ENCODE measurements at regions not wholly inside any gene's neighbourhood (a gene's known extent, or its start where the extent isn't known, plus 50 kb on each side); places are given as distances from the start of the nearest gene placed in this dataset.

GRCh38 chr5:117792476-117792875 lies 1195.9 kb downstream of the DTWD2 start:
- no peak for TF ChIP-seq TAF1 (IDR thresholded peaks at IDR 0.05; ENCODE audit: borderline replicate concordance, low read depth, low read length)
- no peak for TF ChIP-seq POLR2AphosphoS5 (IDR thresholded peaks at IDR 0.05; ENCODE audit: low read depth, low read length)
- no peak for TF ChIP-seq POLR2A (IDR thresholded peaks at IDR 0.05; ENCODE audit: low read depth, low read length)
- FAIRE-seq (no peak), DNase-seq (ENCODE audit: insufficient read length) (no peak)

GRCh38 chr5:117788596-117788995 lies 1199.8 kb downstream of the DTWD2 start:
- FAIRE-seq (no peak), DNase-seq (ENCODE audit: insufficient read length) (no peak)
- TF ChIP-seq POLR2A (IDR thresholded peaks at IDR 0.05; ENCODE audit: low read depth, low read length) (no peak), TAF1 (IDR thresholded peaks at IDR 0.05; ENCODE audit: borderline replicate concordance, low read depth, low read length) (no peak), POLR2AphosphoS5 (IDR thresholded peaks at IDR 0.05; ENCODE audit: low read depth, low read length) (no peak)

DNA sequence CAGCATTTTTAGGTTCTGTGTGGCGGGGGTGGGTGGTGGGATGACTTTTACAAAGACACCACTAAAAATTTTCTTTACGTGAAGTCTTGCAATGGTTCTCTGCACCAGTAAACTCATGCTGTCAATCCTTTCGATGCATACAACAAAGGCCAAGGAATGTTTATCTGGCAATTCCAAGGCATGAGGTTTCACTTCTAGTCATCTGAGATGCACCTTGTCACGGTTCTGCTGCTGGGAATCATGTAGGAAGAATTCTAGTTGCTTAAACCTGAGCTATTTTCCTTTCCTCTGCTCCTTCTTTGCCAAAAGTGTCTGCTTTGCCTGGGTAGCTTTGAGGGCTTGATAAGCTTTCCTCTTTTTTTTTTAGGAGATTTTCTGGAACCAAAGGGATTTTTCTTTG lies 1204.5 kb upstream of the SEMA6A start:
- DNase-seq (ENCODE audit: insufficient read length) (no peak), FAIRE-seq (no peak)
- TF ChIP-seq POLR2AphosphoS5 (IDR thresholded peaks at IDR 0.05; ENCODE audit: low read depth, low read length) = no peak
- no peak for TF ChIP-seq POLR2A (IDR thresholded peaks at IDR 0.05; ENCODE audit: low read depth, low read length)
- TF ChIP-seq TAF1 (IDR thresholded peaks at IDR 0.05; ENCODE audit: borderline replicate concordance, low read depth, low read length) = no peak

GRCh38 chr5:117776977-117777376 lies 1202.4 kb upstream of the SEMA6A start:
- no peak for TF ChIP-seq POLR2AphosphoS5 (IDR thresholded peaks at IDR 0.05; ENCODE audit: low read depth, low read length)
- TF ChIP-seq TAF1 (IDR thresholded peaks at IDR 0.05; ENCODE audit: borderline replicate concordance, low read depth, low read length) = no peak
- TF ChIP-seq POLR2A (IDR thresholded peaks at IDR 0.05; ENCODE audit: low read depth, low read length) = no peak
- FAIRE-seq (no peak), DNase-seq (ENCODE audit: insufficient read length) (no peak)

DNA sequence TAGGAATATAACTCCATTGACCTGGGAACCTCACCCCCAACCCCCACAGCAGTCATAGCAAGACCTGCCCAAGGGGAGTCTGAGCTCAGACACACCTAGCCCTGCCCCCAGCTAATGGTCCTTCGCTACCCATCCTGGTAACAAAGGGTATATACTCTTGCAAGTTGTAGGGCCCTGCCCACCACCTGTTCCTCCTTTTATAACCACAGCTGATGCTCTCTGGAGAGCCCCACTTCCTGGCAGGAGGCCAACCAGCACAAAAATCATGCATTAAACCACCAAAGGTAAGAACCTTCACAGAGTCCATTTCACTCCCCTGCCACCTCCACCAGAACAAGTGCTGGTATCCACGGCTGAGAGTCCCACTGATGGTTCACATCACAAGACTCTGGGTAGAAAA lies 1195.3 kb upstream of the SEMA6A start:
- no peak for FAIRE-seq
- no peak for DNase-seq (ENCODE audit: insufficient read length)
- TF ChIP-seq TAF1 (IDR thresholded peaks at IDR 0.05; ENCODE audit: borderline replicate concordance, low read depth, low read length) (no peak), POLR2AphosphoS5 (IDR thresholded peaks at IDR 0.05; ENCODE audit: low read depth, low read length) (no peak), POLR2A (IDR thresholded peaks at IDR 0.05; ENCODE audit: low read depth, low read length) (no peak)

GRCh38 chr5:117763271-117763670 lies 1188.6 kb upstream of the SEMA6A start:
- FAIRE-seq = no peak
- TF ChIP-seq TAF1 (IDR thresholded peaks at IDR 0.05; ENCODE audit: borderline replicate concordance, low read depth, low read length) (no peak), POLR2AphosphoS5 (IDR thresholded peaks at IDR 0.05; ENCODE audit: low read depth, low read length) (no peak), POLR2A (IDR thresholded peaks at IDR 0.05; ENCODE audit: low read depth, low read length) (no peak)
- DNase-seq (ENCODE audit: insufficient read length) = no peak

- FAIRE-seq (no peak), DNase-seq (ENCODE audit: insufficient read length) (no peak)
These were observed 1186.6 kb upstream of the SEMA6A start for GRCh38 chr5:117761186-117761585.

GRCh38 chr5:117759849-117760499 lies 1185.4 kb upstream of the SEMA6A start:
- FAIRE-seq = no peak
- TF ChIP-seq POLR2AphosphoS5 (IDR thresholded peaks at IDR 0.05; ENCODE audit: low read depth, low read length) (no peak), POLR2A (IDR thresholded peaks at IDR 0.05; ENCODE audit: low read depth, low read length) (no peak), TAF1 (IDR thresholded peaks at IDR 0.05; ENCODE audit: borderline replicate concordance, low read depth, low read length) (no peak)
- DNase-seq (ENCODE audit: insufficient read length) = no peak

More at GRCh38 chr5:117761186-117761585, 1186.6 kb upstream of the SEMA6A start:
- TF ChIP-seq POLR2AphosphoS5 (IDR thresholded peaks at IDR 0.05; ENCODE audit: low read depth, low read length) = no peak
- TF ChIP-seq TAF1 (IDR thresholded peaks at IDR 0.05; ENCODE audit: borderline replicate concordance, low read depth, low read length) = no peak
- no peak for TF ChIP-seq POLR2A (IDR thresholded peaks at IDR 0.05; ENCODE audit: low read depth, low read length)

- DNase-seq (ENCODE audit: insufficient read length) (no peak), FAIRE-seq (no peak)
- TF ChIP-seq POLR2AphosphoS5 (IDR thresholded peaks at IDR 0.05; ENCODE audit: low read depth, low read length) (no peak), POLR2A (IDR thresholded peaks at IDR 0.05; ENCODE audit: low read depth, low read length) (no peak), TAF1 (IDR thresholded peaks at IDR 0.05; ENCODE audit: borderline replicate concordance, low read depth, low read length) (no peak)
These were observed 1177.8 kb upstream of the SEMA6A start for GRCh38 chr5:117752403-117752802.

GRCh38 chr5:117748336-117748735 lies 1173.7 kb upstream of the SEMA6A start:
- FAIRE-seq (no peak), DNase-seq (ENCODE audit: insufficient read length) (no peak)
- TF ChIP-seq POLR2AphosphoS5 (IDR thresholded peaks at IDR 0.05; ENCODE audit: low read depth, low read length) = no peak
- TF ChIP-seq TAF1 (IDR thresholded peaks at IDR 0.05; ENCODE audit: borderline replicate concordance, low read depth, low read length) = no peak
- no peak for TF ChIP-seq POLR2A (IDR thresholded peaks at IDR 0.05; ENCODE audit: low read depth, low read length)

DNA sequence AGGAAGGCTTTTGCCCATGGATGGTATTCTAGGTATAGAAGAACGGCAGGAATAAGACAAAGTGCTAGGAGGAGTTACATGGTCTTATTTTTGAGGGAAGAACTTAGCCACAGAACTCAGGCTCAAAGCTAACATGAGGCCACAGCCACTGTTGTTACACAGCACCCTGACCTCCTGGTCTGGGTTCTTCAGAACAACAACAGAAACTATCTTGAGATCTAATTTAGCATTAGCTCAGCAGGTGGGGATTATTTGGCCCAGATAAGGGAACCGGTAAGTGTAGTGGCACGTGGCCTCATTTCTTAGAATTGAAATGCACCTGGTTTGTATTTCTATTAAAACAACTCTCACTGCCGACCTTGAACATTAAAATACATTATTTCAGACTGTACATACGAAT lies 1168.7 kb upstream of the SEMA6A start:
- DNase-seq (ENCODE audit: insufficient read length) (no peak), FAIRE-seq (no peak)
- TF ChIP-seq TAF1 (IDR thresholded peaks at IDR 0.05; ENCODE audit: borderline replicate concordance, low read depth, low read length) (no peak), POLR2AphosphoS5 (IDR thresholded peaks at IDR 0.05; ENCODE audit: low read depth, low read length) (no peak), POLR2A (IDR thresholded peaks at IDR 0.05; ENCODE audit: low read depth, low read length) (no peak)

- TF ChIP-seq POLR2AphosphoS5 (IDR thresholded peaks at IDR 0.05; ENCODE audit: low read depth, low read length) (no peak), POLR2A (IDR thresholded peaks at IDR 0.05; ENCODE audit: low read depth, low read length) (no peak)
- no peak for FAIRE-seq
- no peak for DNase-seq (ENCODE audit: insufficient read length)
These were observed 1167.1 kb upstream of the SEMA6A start for GRCh38 chr5:117741655-117742206.

Data from GM12892 (cell line).